Epithelial cell of proximal tubule (primary cell): ENCODE measurements at regions not wholly inside any gene's neighbourhood (a gene's known extent, or its start where the extent isn't known, plus 50 kb on each side); places are given as distances from the start of the nearest gene placed in this dataset.

Experiments used
- DNase-seq: peaks from one replicate; pipeline ENCODE4 v3.0.0-alpha.2; 2011; ENCODE audit warnings: low read depth
- H3K4me3 ChIP-seq: 2 replicates; pipeline ENCODE4 v1.5.1; 2011; ENCODE audit warnings: low read depth, mild to moderate bottlenecking, low read length
- TF ChIP-seq, protein P1 (sequence below): conservative IDR thresholded peaks from 2 replicates; pipeline ENCODE4 v1.5.1; 2012; ENCODE audit warnings: low read depth, mild to moderate bottlenecking, low read length

DNA sequence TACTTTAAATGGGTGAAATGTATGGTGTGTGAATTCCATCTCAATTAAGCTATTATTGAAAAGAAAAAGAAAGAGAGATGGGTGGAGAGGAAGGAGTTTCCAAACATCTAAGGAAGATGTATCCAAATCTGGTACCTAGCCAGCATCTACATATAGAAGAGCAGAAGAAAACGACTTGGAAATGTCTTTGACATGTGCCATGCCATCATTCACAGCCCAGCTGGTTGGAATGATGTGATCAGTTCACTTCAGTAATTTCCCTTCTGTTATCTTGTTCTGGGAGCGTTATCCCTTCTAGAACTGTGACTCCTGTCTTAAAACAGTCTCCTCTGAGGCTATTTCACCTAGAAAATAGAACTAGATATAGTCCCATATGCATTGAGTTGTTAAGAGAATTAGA is 312.8 kb upstream of the GYPC start:
- DNase-seq, result no peak
- TF ChIP-seq, protein P1, sequence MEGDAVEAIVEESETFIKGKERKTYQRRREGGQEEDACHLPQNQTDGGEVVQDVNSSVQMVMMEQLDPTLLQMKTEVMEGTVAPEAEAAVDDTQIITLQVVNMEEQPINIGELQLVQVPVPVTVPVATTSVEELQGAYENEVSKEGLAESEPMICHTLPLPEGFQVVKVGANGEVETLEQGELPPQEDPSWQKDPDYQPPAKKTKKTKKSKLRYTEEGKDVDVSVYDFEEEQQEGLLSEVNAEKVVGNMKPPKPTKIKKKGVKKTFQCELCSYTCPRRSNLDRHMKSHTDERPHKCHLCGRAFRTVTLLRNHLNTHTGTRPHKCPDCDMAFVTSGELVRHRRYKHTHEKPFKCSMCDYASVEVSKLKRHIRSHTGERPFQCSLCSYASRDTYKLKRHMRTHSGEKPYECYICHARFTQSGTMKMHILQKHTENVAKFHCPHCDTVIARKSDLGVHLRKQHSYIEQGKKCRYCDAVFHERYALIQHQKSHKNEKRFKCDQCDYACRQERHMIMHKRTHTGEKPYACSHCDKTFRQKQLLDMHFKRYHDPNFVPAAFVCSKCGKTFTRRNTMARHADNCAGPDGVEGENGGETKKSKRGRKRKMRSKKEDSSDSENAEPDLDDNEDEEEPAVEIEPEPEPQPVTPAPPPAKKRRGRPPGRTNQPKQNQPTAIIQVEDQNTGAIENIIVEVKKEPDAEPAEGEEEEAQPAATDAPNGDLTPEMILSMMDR, result no peak
- H3K4me3 ChIP-seq, result no peak overlapping the region

DNA sequence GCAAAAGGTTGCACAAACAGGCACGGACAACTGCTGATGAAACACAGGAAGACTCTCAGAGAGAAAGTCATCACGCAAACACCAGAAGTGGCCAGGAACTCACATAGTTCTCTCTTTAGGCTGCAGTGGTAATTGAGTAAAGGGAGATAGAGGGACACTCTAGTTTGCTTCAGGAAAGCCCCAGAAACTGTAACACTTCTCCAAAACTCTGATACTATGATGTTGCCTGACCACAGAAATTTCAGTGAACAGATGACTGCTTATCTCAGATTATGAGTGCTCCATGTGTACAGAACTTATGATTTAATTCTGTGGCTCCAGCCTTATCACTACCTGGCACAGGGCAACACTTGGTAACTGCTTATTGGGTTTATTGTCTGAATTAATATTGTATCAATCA is 311.5 kb upstream of the GYPC start:
- DNase-seq, result no peak
- TF ChIP-seq, protein P1, result no peak

DNA sequence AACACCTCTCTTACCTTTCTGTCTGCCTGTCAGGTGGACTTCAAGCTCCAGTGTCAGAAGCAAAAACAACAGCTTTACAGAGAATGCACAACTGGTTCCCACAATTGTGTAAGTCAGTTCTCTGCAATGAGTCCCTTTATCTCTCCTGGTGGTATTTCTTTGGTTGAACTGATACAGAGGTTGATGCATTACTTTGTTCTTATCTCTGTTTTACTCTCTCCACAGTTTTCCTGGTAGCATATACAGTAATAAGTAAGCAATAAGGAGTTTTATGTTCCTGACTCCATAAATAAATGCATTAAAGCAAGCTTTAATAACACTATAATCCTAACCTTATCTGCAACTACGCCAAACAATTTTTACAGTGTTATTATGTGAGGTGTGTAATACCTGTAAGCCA is 310.3 kb upstream of the GYPC start:
- no peak for DNase-seq
- H3K4me3 ChIP-seq, result no peak overlapping the region
- TF ChIP-seq, protein P1, result no peak

More for the DNA sequence above, 311.5 kb upstream of the GYPC start:
- no peak overlapping the region for H3K4me3 ChIP-seq

GRCh38 chr2:126356631-126357030 is 299.3 kb upstream of the GYPC start:
- TF ChIP-seq, protein P1, result no peak
- no peak overlapping the region for H3K4me3 ChIP-seq

GRCh38 chr2:126358122-126358521 is 297.8 kb upstream of the GYPC start:
- no peak for DNase-seq
- no peak overlapping the region for H3K4me3 ChIP-seq
- TF ChIP-seq, protein P1, result no peak

More at GRCh38 chr2:126356631-126357030, 299.3 kb upstream of the GYPC start:
- no peak for DNase-seq

DNA sequence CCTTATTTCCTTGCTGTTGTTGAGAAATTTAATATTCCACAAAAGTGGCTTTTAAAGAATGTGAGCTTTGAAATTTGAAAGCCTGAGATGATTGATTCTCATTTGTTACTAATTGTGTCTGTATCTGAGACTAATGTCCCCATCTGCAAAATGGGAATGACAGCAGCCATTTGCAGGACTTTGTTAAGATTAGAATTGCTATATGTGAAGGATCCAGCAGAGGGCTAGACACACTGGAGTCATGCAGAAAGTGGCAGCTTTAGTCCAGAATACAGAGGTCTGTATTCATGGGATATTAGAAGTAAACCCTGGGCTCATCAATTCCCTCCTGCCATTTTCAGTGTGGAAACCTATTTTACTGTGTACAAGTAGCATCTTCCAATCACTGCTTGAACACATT is 296.5 kb upstream of the GYPC start:
- no peak for DNase-seq
- TF ChIP-seq, protein P1, result peak; percentile 39
- no peak overlapping the region for H3K4me3 ChIP-seq

- no peak overlapping the region for H3K4me3 ChIP-seq
- no peak for DNase-seq
- TF ChIP-seq, protein P1, result no peak
These were observed 288.6 kb upstream of the GYPC start for GRCh38 chr2:126367361-126367760.
